ENCODE measurements at regions not wholly inside any gene's neighbourhood (a gene's known extent, or its start where the extent isn't known, plus 50 kb on each side); places are given as distances from the start of the nearest gene placed in this dataset.

DNA sequence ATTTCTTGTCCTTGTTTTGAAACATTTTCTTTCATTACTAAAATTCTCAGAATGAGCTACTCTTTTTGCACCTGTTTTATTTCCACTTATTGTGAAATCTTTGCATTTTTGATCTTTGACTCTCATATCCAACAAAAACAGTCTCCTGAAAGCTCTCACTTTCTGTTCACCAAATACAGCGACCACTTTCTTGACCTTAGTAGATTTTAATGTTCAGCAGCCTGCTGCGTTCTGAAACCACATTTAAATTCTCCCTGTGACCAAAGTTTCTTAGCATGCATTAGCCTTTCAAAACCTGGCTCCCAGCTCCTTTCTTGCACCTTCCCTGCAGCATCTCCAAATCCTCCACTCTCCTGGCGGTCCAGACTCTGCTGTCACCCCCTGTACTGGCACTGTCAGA is 404.4 kb upstream of the PDE3A start (continued):
- TF ChIP-seq, protein P1, sequence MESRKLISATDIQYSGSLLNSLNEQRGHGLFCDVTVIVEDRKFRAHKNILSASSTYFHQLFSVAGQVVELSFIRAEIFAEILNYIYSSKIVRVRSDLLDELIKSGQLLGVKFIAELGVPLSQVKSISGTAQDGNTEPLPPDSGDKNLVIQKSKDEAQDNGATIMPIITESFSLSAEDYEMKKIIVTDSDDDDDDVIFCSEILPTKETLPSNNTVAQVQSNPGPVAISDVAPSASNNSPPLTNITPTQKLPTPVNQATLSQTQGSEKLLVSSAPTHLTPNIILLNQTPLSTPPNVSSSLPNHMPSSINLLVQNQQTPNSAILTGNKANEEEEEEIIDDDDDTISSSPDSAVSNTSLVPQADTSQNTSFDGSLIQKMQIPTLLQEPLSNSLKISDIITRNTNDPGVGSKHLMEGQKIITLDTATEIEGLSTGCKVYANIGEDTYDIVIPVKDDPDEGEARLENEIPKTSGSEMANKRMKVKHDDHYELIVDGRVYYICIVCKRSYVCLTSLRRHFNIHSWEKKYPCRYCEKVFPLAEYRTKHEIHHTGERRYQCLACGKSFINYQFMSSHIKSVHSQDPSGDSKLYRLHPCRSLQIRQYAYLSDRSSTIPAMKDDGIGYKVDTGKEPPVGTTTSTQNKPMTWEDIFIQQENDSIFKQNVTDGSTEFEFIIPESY (IDR thresholded peaks at IDR 0.05; ENCODE audit: extremely low read depth, insufficient replicate concordance, low read length), result no peak
- TF ChIP-seq POLR2AphosphoS5 (IDR thresholded peaks at IDR 0.05; ENCODE audit: low read depth, low read length), result no peak
- TF ChIP-seq ELF1 (IDR thresholded peaks at IDR 0.05; ENCODE audit: borderline replicate concordance, low read depth), result no peak
- TF ChIP-seq EGR1 (IDR thresholded peaks at IDR 0.05; ENCODE audit: low read depth), result no peak
- TF ChIP-seq ZFX (IDR thresholded peaks at IDR 0.05), result no peak
- TF ChIP-seq SP1 (IDR thresholded peaks at IDR 0.05; ENCODE audit: low read depth), result no peak

DNA sequence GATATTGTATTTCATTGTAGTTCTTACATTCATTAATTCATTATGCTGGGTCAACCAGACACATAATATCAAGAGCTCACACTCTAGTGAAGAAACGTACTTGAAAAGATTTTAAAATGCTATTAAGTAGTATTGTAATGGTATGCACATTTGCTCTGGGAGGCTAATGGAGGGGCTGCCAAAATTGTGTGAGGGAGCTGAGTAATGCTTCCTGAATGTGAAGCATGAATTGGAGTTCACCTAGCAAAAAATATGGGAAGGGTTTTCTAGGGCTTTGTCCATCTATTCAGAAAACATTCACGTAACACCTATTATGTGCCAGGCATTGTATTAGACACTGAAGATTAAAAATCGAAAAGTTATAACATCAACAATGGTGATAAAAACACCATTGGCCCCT is 403.8 kb upstream of the PDE3A start:
- Histone ChIP-seq H3K27ac (ENCODE audit: low read depth, low read length) (no peak overlapping the region), H3K79me2 (ENCODE audit: insufficient read depth, low read length) (no peaks in the 10 kb centered on the region), H3K4me2 (ENCODE audit: low read length) (no peak overlapping the region), H3K9ac (ENCODE audit: low read length) (no peak overlapping the region), H3K4me3 (replicated peaks in 1 of 2; ENCODE audit: low read depth in 1 of 2, low read length in 2 of 2) (no peak overlapping the region), H3K36me3 (ENCODE audit: control insufficient read depth in 1 of 2, insufficient read depth in 2 of 2, low read length in 2 of 2) (no peaks in the 10 kb centered on the region), H3K27me3 (ENCODE audit: insufficient read depth, low read length) (no peaks in the 10 kb centered on the region), H3K9me2 (ENCODE audit: insufficient read depth) (no peaks in the 10 kb centered on the region), H3K9me3 (ENCODE audit: control insufficient read depth in 1 of 2, insufficient read depth in 1 of 2, low read depth in 1 of 2, low read length in 2 of 2) (no peaks in the 10 kb centered on the region), H3K4me1 (ENCODE audit: control insufficient read depth in 1 of 2, insufficient read depth in 2 of 2, low read length in 2 of 2) (no peaks in the 10 kb centered on the region), H4K20me1 (ENCODE audit: insufficient read depth) (no peaks in the 10 kb centered on the region), H2AFZ (ENCODE audit: low read depth, low read length, poor library complexity, severe bottlenecking) (no peak overlapping the region)
- intact Hi-C loops (cut with micrococcal nuclease), result no loop called here
- ChIA-PET POLR2A (no interaction called here), CTCF (no interaction called here), RAD21 (ENCODE audit: low non-redundant PET in 1 of 2, low total read pairs in 2 of 2, uncharacterized antibody in 2 of 2, unreplicated experiment in 2 of 2) (no interaction called here)
- DNase-seq (ENCODE audit: low read depth, low spot score) (no peak), ATAC-seq (no peak)
- no TSS peak for BruUV-seq (replicated peaks)
- TF ChIP-seq SP1 (IDR thresholded peaks at IDR 0.05; ENCODE audit: low read depth), result no peak
- no peak for TF ChIP-seq CBX3 (IDR thresholded peaks at IDR 0.05; ENCODE audit: low read depth)
- no peak for TF ChIP-seq REST (IDR thresholded peaks at IDR 0.05; ENCODE audit: low read depth)
- no peak for TF ChIP-seq TCF7L2 (IDR thresholded peaks at IDR 0.05; ENCODE audit: borderline replicate concordance, extremely low read depth, insufficient read depth, insufficient read length)
- no peak for TF ChIP-seq POLR2AphosphoS5 (IDR thresholded peaks at IDR 0.05; ENCODE audit: low read depth, low read length)
- TF ChIP-seq SRF (IDR thresholded peaks at IDR 0.05; ENCODE audit: low read depth), result no peak
- TF ChIP-seq JUND (IDR thresholded peaks at IDR 0.05), result no peak
- no peak for TF ChIP-seq ELF1 (IDR thresholded peaks at IDR 0.05; ENCODE audit: borderline replicate concordance, low read depth)
- no peak for TF ChIP-seq EGR1 (IDR thresholded peaks at IDR 0.05; ENCODE audit: low read depth)
- no peak for TF ChIP-seq CEBPB (IDR thresholded peaks at IDR 0.05; ENCODE audit: low read depth)
- no peak for TF ChIP-seq ZFX (IDR thresholded peaks at IDR 0.05)
- no peak for TF ChIP-seq FOSL1 (IDR thresholded peaks at IDR 0.05; ENCODE audit: low read depth)
- no peak for TF ChIP-seq RAD21 (IDR thresholded peaks at IDR 0.05; ENCODE audit: low read depth)
